HFF-Myc (cell line): ENCODE measurements at regions not wholly inside any gene's neighbourhood (a gene's known extent, or its start where the extent isn't known, plus 50 kb on each side); places are given as distances from the start of the nearest gene placed in this dataset.

ENCODE experiments used
- DNase-seq: peaks from one replicate; pipeline ENCODE4 v3.0.0-alpha.2; 2011; ENCODE audit warnings: low read depth; ENCODE audit errors: extremely low read depth
- H3K4me3 ChIP-seq: replicated peaks from 2 replicates; pipeline ENCODE4 v1.5.1; 2011; ENCODE audit warnings: low read depth, mild to moderate bottlenecking, control low read depth, low read length
- TF ChIP-seq, protein P1 (sequence below): IDR thresholded peaks from 2 replicates; pipeline ENCODE4 v1.5.1; 2012; ENCODE audit warnings: mild to moderate bottlenecking, low read depth, low read length, control low read depth; ENCODE audit errors: missing control alignments

DNA sequence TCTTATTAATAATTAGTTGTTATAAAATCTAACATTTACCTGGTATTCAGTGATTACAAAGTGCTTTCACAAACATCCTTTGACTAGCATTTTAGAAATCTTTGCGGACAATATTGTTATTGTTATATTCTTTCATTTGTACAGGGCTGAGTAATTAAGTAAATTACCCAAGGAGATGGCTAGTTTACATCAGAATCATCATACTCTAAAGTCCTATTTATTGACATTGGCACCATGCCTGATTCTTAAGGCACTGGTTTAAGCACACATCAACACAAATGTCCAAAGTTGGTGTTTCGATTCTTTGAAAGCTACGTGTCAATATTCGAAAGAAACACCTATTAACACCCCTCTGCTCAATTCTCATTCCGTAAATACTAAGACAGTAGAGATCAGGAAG is 424.6 kb upstream of the CHRM3 start:
- H3K4me3 ChIP-seq, result no peak overlapping the region
- TF ChIP-seq, protein P1, sequence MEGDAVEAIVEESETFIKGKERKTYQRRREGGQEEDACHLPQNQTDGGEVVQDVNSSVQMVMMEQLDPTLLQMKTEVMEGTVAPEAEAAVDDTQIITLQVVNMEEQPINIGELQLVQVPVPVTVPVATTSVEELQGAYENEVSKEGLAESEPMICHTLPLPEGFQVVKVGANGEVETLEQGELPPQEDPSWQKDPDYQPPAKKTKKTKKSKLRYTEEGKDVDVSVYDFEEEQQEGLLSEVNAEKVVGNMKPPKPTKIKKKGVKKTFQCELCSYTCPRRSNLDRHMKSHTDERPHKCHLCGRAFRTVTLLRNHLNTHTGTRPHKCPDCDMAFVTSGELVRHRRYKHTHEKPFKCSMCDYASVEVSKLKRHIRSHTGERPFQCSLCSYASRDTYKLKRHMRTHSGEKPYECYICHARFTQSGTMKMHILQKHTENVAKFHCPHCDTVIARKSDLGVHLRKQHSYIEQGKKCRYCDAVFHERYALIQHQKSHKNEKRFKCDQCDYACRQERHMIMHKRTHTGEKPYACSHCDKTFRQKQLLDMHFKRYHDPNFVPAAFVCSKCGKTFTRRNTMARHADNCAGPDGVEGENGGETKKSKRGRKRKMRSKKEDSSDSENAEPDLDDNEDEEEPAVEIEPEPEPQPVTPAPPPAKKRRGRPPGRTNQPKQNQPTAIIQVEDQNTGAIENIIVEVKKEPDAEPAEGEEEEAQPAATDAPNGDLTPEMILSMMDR, result no peak
- no peak for DNase-seq

DNA sequence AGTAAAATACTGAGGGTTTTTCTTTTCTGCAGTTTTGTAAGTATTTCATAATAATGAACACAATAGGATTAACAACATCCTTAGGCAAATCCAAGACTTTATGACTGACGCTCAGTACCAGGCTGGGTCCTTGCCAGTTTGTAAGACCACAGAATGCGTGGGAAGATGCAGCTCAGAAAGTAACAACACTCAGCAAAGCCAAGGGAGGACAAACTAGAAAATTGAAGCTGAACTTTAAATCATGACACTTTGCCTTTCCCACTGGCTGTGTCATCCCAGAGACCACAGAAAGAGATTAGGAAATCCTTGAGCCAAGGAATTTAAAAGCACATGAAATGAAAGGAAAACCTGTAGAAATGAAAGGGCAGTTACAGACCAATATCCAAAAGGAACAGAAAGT is 426.3 kb upstream of the CHRM3 start:
- H3K4me3 ChIP-seq, result no peak overlapping the region
- TF ChIP-seq, protein P1, result no peak
- DNase-seq, result no peak

DNA sequence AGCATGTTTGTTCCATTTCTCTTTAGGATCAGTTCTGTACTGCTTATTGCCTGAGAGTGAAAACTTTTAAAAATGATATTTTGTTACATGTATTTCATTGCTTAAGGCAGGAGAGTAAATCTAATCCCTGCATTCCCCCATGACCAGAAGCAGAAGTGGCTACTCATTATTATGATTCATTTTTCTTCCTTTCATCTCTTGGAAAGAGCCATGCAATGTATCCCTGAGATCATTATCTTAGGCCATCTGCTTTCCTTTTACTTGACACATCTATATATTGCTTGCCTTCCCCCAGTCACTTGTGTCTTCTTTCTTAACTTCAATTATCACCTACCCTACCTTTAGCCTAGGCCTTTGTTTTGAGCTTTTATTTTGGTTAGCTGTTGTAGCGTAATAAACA is 430.4 kb upstream of the CHRM3 start:
- H3K4me3 ChIP-seq, result no peak overlapping the region
- no peak for DNase-seq
- TF ChIP-seq, protein P1, result no peak

DNA sequence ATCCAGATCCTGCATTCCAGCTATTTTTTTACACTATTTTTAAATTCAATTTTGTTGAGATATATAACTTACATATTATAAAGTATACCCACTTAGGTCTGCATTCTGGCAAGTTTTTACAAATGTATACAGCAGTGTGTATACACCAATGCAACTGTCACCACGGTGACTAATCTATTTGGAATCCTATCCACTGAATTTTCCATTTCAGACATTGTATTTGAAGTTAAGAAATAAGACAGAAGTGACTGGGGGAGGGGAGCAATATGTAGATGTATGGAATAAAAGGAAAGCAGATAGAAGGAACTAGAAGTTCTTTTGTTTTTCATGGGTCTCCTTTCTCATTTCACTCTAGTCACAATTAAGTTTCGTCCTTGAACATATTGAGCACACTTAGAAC is 431.5 kb upstream of the CHRM3 start:
- no peak overlapping the region for H3K4me3 ChIP-seq
- no peak for DNase-seq
- TF ChIP-seq, protein P1, result no peak

GRCh38 chr1:238953448-238954010 is 432.8 kb upstream of the CHRM3 start:
- no peak overlapping the region for H3K4me3 ChIP-seq
- TF ChIP-seq, protein P1, result no peak
- DNase-seq, result no peak

DNA sequence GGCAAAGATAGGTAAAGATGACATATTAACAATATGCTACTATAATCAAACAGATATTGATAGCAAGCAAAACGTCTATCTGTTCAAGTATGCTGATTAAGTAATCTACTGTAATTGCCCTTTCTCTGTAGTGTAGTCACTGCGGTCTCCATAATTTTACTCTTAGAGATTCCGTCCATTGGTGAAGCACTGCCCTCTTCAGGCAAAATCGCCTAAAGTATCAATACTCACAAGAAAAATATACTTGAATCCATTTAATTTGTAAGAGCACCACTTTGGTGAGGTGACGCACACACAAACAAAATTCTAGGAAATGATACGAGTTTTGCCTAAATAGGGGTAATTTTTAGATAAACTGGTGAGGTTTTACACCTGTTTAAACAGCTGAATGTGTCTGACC is 434.6 kb upstream of the CHRM3 start:
- no peak overlapping the region for H3K4me3 ChIP-seq
- DNase-seq, result no peak
- TF ChIP-seq, protein P1, result peak; percentile 3

- no peak overlapping the region for H3K4me3 ChIP-seq
- no peak for DNase-seq
- TF ChIP-seq, protein P1, result no peak
Observed at GRCh38 chr1:238950784-238951183, 435.6 kb upstream of the CHRM3 start.
